Thymus (tissue), 11 donors: ENCODE measurements at regions not wholly inside any gene's neighbourhood (a gene's known extent, or its start where the extent isn't known, plus 50 kb on each side); places are given as distances from the start of the nearest gene placed in this dataset.

Experiments used
- DNase-seq, 9 donors: peaks; one replicate each; pipeline ENCODE4 v3.0.0-alpha.2; 2013; ENCODE audit warnings: low spot score in 9 of 9, low read depth in 6 of 9, missing footprints in 1 of 9
- H3K27ac ChIP-seq, 2 donors: one replicate each; pipeline ENCODE4 v1.5.1; 2013; ENCODE audit warnings: control low read depth in 1 of 2, low read depth in 1 of 2, low read length in 1 of 2, mild to moderate bottlenecking in 1 of 2, moderate library complexity in 1 of 2
- H3K27me3 ChIP-seq, 2 donors: one replicate each; pipeline ENCODE4 v1.5.1; 2013; ENCODE audit warnings: low read length in 1 of 2; ENCODE audit not compliant: control insufficient read depth in 2 of 2, insufficient read depth in 1 of 2
- H3K36me3 ChIP-seq, 2 donors: one replicate each; pipeline ENCODE4 v1.5.1; 2013; ENCODE audit warnings: low read length in 1 of 2, mild to moderate bottlenecking in 1 of 2, moderate library complexity in 1 of 2; ENCODE audit not compliant: control insufficient read depth in 2 of 2, insufficient read depth in 2 of 2
- H3K4me1 ChIP-seq, 2 donors: one replicate each; pipeline ENCODE4 v1.5.1; 2013; ENCODE audit warnings: low read length in 2 of 2; ENCODE audit not compliant: control insufficient read depth in 2 of 2, insufficient read depth in 2 of 2
- H3K4me3 ChIP-seq, 2 donors: one replicate each; pipeline ENCODE4 v1.5.1; 2013; ENCODE audit warnings: low read length in 2 of 2, control low read depth in 1 of 2, mild to moderate bottlenecking in 1 of 2
- H3K9me3 ChIP-seq, 2 donors: one replicate each; pipeline ENCODE4 v1.5.1; 2013; ENCODE audit warnings: low read length in 1 of 2, mild to moderate bottlenecking in 1 of 2; ENCODE audit not compliant: control insufficient read depth in 2 of 2, insufficient read depth in 1 of 2
- WGBS: extraction: QIAGEN DNeasy Blood & Tissue Kit; methylation state at CpG from one replicate; pipeline ENCODE4 v1.1.7; 2013; 5-methylcytosine and 5-hydroxymethylcytosine counted together
- donor health status: healthy.

GRCh38 chr1:188906921-188907641, 1570.6 kb downstream of the BRINP3 start:
- DNase-seq: no peak
- WGBS: 93% methylated on average over 10 of the region's 10 CpGs

GRCh38 chr1:188930382-188930781, 1547.3 kb downstream of the BRINP3 start:
- WGBS: 94% methylated on average over 3 of the region's 3 CpGs
- DNase-seq: no peak
- Histone ChIP-seq H3K4me3 (no peak overlapping the region), H3K4me1 (no peaks in the 10 kb centered on the region), H3K27me3 (no peaks in the 10 kb centered on the region), H3K36me3 (no peaks in the 10 kb centered on the region), H3K9me3 (no peaks in the 10 kb centered on the region), H3K27ac (no peak overlapping the region)

More at GRCh38 chr1:188906921-188907641, 1570.6 kb downstream of the BRINP3 start:
- H3K27ac ChIP-seq: no peak overlapping the region
- no peaks in the 10 kb centered on the region for H3K9me3 ChIP-seq
- H3K36me3 ChIP-seq: no peaks in the 10 kb centered on the region
- H3K27me3 ChIP-seq: no peaks in the 10 kb centered on the region
- no peaks in the 10 kb centered on the region for H3K4me1 ChIP-seq
- H3K4me3 ChIP-seq: no peak overlapping the region

- H3K36me3 ChIP-seq: no peaks in the 10 kb centered on the region
- H3K4me1 ChIP-seq: no peaks in the 10 kb centered on the region
- no peaks in the 10 kb centered on the region for H3K9me3 ChIP-seq
- no peak for DNase-seq
- 95% methylated on average over 1 of the region's 1 CpG for WGBS
- H3K27ac ChIP-seq: no peak overlapping the region
- no peak overlapping the region for H3K4me3 ChIP-seq
- no peaks in the 10 kb centered on the region for H3K27me3 ChIP-seq
These were observed 1546.2 kb downstream of the BRINP3 start for GRCh38 chr1:188931506-188931905.

- no peak overlapping the region for H3K27ac ChIP-seq
- no peaks in the 10 kb centered on the region for H3K27me3 ChIP-seq
- H3K4me1 ChIP-seq: no peaks in the 10 kb centered on the region
- H3K9me3 ChIP-seq: no peaks in the 10 kb centered on the region
- DNase-seq: no peak
- H3K36me3 ChIP-seq: no peaks in the 10 kb centered on the region
- 58% methylated on average over 4 of the region's 4 CpGs for WGBS
- H3K4me3 ChIP-seq: no peak overlapping the region
These were observed 1539.6 kb downstream of the BRINP3 start for GRCh38 chr1:188937965-188938551.

GRCh38 chr1:188941986-188942385, 1535.7 kb downstream of the BRINP3 start:
- Histone ChIP-seq H3K36me3 (no peaks in the 10 kb centered on the region), H3K27me3 (no peaks in the 10 kb centered on the region), H3K4me1 (no peaks in the 10 kb centered on the region), H3K4me3 (no peak overlapping the region), H3K27ac (no peak overlapping the region), H3K9me3 (no peaks in the 10 kb centered on the region)
- WGBS: 94% methylated on average over 2 of the region's 2 CpGs
- no peak for DNase-seq

- Histone ChIP-seq H3K4me3 (no peak overlapping the region), H3K27ac (no peak overlapping the region), H3K36me3 (no peaks in the 10 kb centered on the region), H3K4me1 (no peaks in the 10 kb centered on the region), H3K9me3 (peaks cover 0 to 7% of the 10 kb centered on the region in 2 donors), H3K27me3 (no peaks in the 10 kb centered on the region)
- no peak for DNase-seq
These were observed 1528.0 kb downstream of the BRINP3 start for GRCh38 chr1:188949701-188950100.

- H3K4me3 ChIP-seq: no peak overlapping the region
- H3K9me3 ChIP-seq: peaks cover 0 to under 1% of the 10 kb centered on the region in 2 donors
- no peaks in the 10 kb centered on the region for H3K4me1 ChIP-seq
- WGBS: 42% methylated on average over 3 of the region's 3 CpGs
- no peaks in the 10 kb centered on the region for H3K36me3 ChIP-seq
- DNase-seq: no peak
- no peak overlapping the region for H3K27ac ChIP-seq
- no peaks in the 10 kb centered on the region for H3K27me3 ChIP-seq
These were observed 1519.1 kb downstream of the BRINP3 start for GRCh38 chr1:188958461-188959115.

GRCh38 chr1:188986745-188987417, 1490.8 kb downstream of the BRINP3 start:
- Histone ChIP-seq H3K9me3 (peaks cover 1 to 9% of the 10 kb centered on the region in 2 donors), H3K4me1 (no peaks in the 10 kb centered on the region), H3K36me3 (no peaks in the 10 kb centered on the region), H3K27ac (no peak overlapping the region), H3K27me3 (no peaks in the 10 kb centered on the region), H3K4me3 (no peak overlapping the region)
- no peak for DNase-seq
- 76% methylated on average over 9 of the region's 9 CpGs for WGBS

- 89% methylated on average over 3 of the region's 3 CpGs for WGBS
- no peak overlapping the region for H3K27ac ChIP-seq
- no peak overlapping the region for H3K4me3 ChIP-seq
These were observed 1489.1 kb downstream of the BRINP3 start for GRCh38 chr1:188988589-188988988.

More at GRCh38 chr1:188988589-188988988, 1489.1 kb downstream of the BRINP3 start:
- H3K4me1 ChIP-seq: no peaks in the 10 kb centered on the region
- H3K36me3 ChIP-seq: no peaks in the 10 kb centered on the region
- H3K9me3 ChIP-seq: peaks cover 1 to 9% of the 10 kb centered on the region in 2 donors
- no peaks in the 10 kb centered on the region for H3K27me3 ChIP-seq
- DNase-seq: no peak
